Ascending aorta (tissue), 2 donors: ENCODE measurements at regions not wholly inside any gene's neighbourhood (a gene's known extent, or its start where the extent isn't known, plus 50 kb on each side); places are given as distances from the start of the nearest gene placed in this dataset.

ENCODE experiments used
- DNase-seq, 2 donors: peaks; one replicate each; pipeline ENCODE4 v3.0.0-alpha.2; 2019; ENCODE audit warnings: low spot score in 2 of 2
- H3K27ac ChIP-seq, 2 donors: fragments of 200-600 bp; sonication (generic); one replicate each; pipeline ENCODE4 v1.5.1; 2016 to 2017; ENCODE audit warnings: mild to moderate bottlenecking in 1 of 2
- H3K27me3 ChIP-seq: fragments of 200-600 bp; sonication (generic); one replicate; pipeline ENCODE4 v1.5.1; 2017
- H3K36me3 ChIP-seq, 2 donors: fragments of 200-600 bp; sonication (generic); one replicate each; pipeline ENCODE4 v1.5.1; 2016
- H3K4me1 ChIP-seq, 2 donors: fragments of 200-600 bp; sonication (generic); one replicate each; pipeline ENCODE4 v1.5.1; 2016 to 2017; ENCODE audit warnings: mild to moderate bottlenecking in 1 of 2
- H3K4me3 ChIP-seq, 2 donors: fragments of 200-600 bp; sonication (generic); one replicate each; pipeline ENCODE4 v1.5.1; 2016 to 2017; ENCODE audit warnings: mild to moderate bottlenecking in 1 of 2
- H3K9me3 ChIP-seq, 2 donors: fragments of 200-600 bp; sonication (generic); one replicate each; pipeline ENCODE4 v1.5.1; 2016
- intact Hi-C: fragments of 100-400 bp; cut with DNase I; formaldehyde crosslinking; loops from one replicate; pipeline ENCODE4 v1.15.1; 2023
- TF ChIP-seq, protein P1 (sequence below), 3 experiments: fragments of 200-600 bp in 2 of 3; fragments of 450-650 bp in 1 of 3; sonication (generic) in 2 of 3; IDR thresholded peaks; one replicate each; pipeline ENCODE4 v1.5.1; 2016 to 2019; ENCODE audit warnings: antibody characterized with exemption in 3 of 3, mild to moderate bottlenecking in 1 of 3, moderate library complexity in 1 of 3

DNA sequence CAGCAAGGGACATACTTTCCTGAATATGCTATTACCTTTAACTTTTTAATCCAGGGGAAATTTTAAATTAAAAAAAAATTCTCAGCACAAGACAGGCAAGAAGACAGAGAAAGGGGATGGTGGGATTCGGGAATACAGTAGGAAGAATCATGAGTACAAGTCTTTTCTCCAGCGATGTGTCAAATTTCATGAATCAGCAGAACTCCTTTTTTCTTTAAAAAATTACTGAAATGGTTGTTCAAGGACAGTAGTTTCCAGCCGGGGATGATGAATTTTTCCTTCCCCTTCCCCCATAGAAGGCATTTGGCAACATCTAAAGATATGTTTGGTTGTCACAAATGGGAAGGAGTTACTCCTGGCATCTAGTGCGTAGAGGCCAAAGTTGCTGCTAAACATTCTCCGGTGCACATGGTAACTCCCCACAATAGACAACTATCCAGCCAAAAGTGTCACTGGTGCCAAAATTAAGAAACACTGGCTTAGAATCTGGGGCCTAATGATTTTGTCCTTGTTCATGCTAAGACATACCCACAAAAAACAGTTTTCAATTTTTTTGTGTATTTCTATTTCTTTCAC lies 450.2 kb downstream of the CBLN4 start:
- Histone ChIP-seq H3K9me3 (no peaks in the 10 kb centered on the region), H3K36me3 (no peaks in the 10 kb centered on the region), H3K4me1 (no peaks in the 10 kb centered on the region), H3K27ac (no peak overlapping the region), H3K27me3 (no peaks in the 10 kb centered on the region), H3K4me3 (no peak overlapping the region)
- no peak for DNase-seq
- TF ChIP-seq, protein P1, sequence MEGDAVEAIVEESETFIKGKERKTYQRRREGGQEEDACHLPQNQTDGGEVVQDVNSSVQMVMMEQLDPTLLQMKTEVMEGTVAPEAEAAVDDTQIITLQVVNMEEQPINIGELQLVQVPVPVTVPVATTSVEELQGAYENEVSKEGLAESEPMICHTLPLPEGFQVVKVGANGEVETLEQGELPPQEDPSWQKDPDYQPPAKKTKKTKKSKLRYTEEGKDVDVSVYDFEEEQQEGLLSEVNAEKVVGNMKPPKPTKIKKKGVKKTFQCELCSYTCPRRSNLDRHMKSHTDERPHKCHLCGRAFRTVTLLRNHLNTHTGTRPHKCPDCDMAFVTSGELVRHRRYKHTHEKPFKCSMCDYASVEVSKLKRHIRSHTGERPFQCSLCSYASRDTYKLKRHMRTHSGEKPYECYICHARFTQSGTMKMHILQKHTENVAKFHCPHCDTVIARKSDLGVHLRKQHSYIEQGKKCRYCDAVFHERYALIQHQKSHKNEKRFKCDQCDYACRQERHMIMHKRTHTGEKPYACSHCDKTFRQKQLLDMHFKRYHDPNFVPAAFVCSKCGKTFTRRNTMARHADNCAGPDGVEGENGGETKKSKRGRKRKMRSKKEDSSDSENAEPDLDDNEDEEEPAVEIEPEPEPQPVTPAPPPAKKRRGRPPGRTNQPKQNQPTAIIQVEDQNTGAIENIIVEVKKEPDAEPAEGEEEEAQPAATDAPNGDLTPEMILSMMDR (IDR thresholded peaks at IDR 0.05): no peak
- intact Hi-C loops: no loop called here

- TF ChIP-seq, protein P1 (IDR thresholded peaks at IDR 0.05): no peak
- DNase-seq: no peak
- intact Hi-C loops: no loop called here
- H3K9me3 ChIP-seq: no peaks in the 10 kb centered on the region
- H3K27me3 ChIP-seq: no peaks in the 10 kb centered on the region
- H3K4me3 ChIP-seq: no peak overlapping the region
- H3K27ac ChIP-seq: no peak overlapping the region
- no peaks in the 10 kb centered on the region for H3K36me3 ChIP-seq
- no peaks in the 10 kb centered on the region for H3K4me1 ChIP-seq
These were observed 460.7 kb downstream of the CBLN4 start for GRCh38 chr20:55544638-55545037.

GRCh38 chr20:55540486-55540885 lies 464.8 kb downstream of the CBLN4 start:
- DNase-seq: no peak
- no peaks in the 10 kb centered on the region for H3K27me3 ChIP-seq
- no peak overlapping the region for H3K4me3 ChIP-seq
- H3K36me3 ChIP-seq: no peaks in the 10 kb centered on the region
- H3K4me1 ChIP-seq: no peaks in the 10 kb centered on the region
- intact Hi-C loops: no loop called here
- H3K9me3 ChIP-seq: no peaks in the 10 kb centered on the region
- no peak overlapping the region for H3K27ac ChIP-seq
- TF ChIP-seq, protein P1 (IDR thresholded peaks at IDR 0.05): no peak

DNA sequence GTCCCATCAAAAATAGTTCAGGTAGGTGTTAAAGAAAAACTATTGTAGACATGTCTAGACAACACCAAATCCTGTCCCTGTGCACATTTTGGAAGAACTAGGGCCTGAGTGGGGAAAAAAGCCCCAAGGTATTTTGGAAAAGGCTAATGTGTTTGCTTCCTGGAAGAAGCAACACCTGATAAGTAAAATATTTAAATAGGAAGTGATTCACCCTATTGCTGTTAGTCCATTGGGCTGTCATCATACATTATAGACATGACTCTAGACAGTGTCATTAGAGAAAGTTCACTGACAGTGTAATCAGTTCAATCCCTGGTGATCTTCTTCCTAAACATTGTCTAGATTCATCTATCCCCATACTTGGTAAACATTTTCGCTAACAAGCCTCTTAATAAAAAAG lies 465.3 kb downstream of the CBLN4 start:
- TF ChIP-seq, protein P1 (IDR thresholded peaks at IDR 0.05): no peak
- intact Hi-C loops: no loop called here
- DNase-seq: no peak
- H3K4me1 ChIP-seq: no peaks in the 10 kb centered on the region
- no peaks in the 10 kb centered on the region for H3K36me3 ChIP-seq
- H3K4me3 ChIP-seq: no peak overlapping the region
- no peaks in the 10 kb centered on the region for H3K9me3 ChIP-seq
- no peaks in the 10 kb centered on the region for H3K27me3 ChIP-seq
- no peak overlapping the region for H3K27ac ChIP-seq

DNA sequence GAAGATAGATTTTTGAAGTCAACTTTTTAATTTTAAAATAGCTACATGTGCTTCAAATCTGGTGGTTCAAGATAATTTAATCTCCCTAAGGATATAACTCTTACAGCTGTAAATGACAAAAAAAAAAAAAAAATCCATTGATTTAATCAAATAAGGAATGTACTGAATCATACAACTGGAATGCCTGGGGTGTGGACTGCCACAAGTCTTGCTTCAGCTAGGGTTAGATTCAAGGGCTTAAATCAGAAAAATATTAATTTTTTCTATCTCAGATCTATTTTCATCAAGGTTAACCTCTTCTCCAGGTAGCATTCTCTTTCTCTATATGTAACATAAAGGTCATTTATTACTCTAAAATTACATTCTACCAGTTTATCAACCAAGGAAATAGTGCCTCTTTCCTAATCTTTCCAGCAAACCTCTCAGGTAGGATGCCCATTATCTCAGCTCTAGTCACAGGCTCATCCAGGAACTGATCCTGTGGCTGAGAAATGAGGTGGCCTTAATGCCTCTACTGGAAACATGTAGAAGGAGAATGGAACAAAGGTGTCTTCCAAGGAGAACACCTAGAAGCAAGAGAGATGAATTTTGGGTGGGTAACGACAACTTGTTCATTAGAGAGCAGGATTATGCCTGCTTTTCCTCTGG lies 466.9 kb downstream of the CBLN4 start:
- no peaks in the 10 kb centered on the region for H3K36me3 ChIP-seq

More for the DNA sequence above, 466.9 kb downstream of the CBLN4 start:
- TF ChIP-seq, protein P1 (IDR thresholded peaks at IDR 0.05): no peak
- no peak for DNase-seq
- intact Hi-C loops: no loop called here
- Histone ChIP-seq H3K4me1 (no peaks in the 10 kb centered on the region), H3K27me3 (no peaks in the 10 kb centered on the region), H3K9me3 (no peaks in the 10 kb centered on the region), H3K4me3 (no peak overlapping the region), H3K27ac (no peak overlapping the region)
